Colonic mucosa (tissue), 4 donors: ENCODE measurements at regions not wholly inside any gene's neighbourhood (a gene's known extent, or its start where the extent isn't known, plus 50 kb on each side); places are given as distances from the start of the nearest gene placed in this dataset.

Experiments used
- DNase-seq: peaks from one replicate; pipeline ENCODE4 v3.0.0-alpha.2; 2020
- H3K27ac ChIP-seq: fragments of 200-600 bp; one replicate; pipeline ENCODE4 v1.8.0; 2021
- H3K27me3 ChIP-seq: fragments of 200-600 bp; one replicate; pipeline ENCODE4 v1.8.0; 2021
- H3K36me3 ChIP-seq: fragments of 200-600 bp; one replicate; pipeline ENCODE4 v1.8.0; 2021
- H3K4me1 ChIP-seq: fragments of 200-600 bp; one replicate; pipeline ENCODE4 v1.8.0; 2021; ENCODE audit warnings: mild to moderate bottlenecking
- H3K4me3 ChIP-seq: fragments of 200-600 bp; one replicate; pipeline ENCODE4 v1.8.0; 2021
- H3K9ac ChIP-seq, 2 donors: one replicate each; pipeline ENCODE4 v1.7.0; 2013; ENCODE audit warnings: control low read depth in 2 of 2, low read depth in 2 of 2, low read length in 2 of 2
- H3K9me3 ChIP-seq: fragments of 200-600 bp; one replicate; pipeline ENCODE4 v1.8.0; 2021
- CTCF ChIP-seq: fragments of 200-600 bp; IDR thresholded peaks from one replicate; pipeline ENCODE4 v1.8.0; 2022; ENCODE audit warnings: antibody characterized with exemption, mild to moderate bottlenecking
- intact Hi-C: fragments of 100-400 bp; cut with DNase I; formaldehyde crosslinking; loops from one replicate; pipeline ENCODE4 v1.14.1; 2022
- donor health status: healthy.
- donor health status: DM: no; HTN: no; CAD: no.
- donor health status: DM: no; HTN: no; CAD: no.

GRCh38 chr4:127196655-127197352, 436.0 kb upstream of the INTU start:
- no peak overlapping the region for H3K9ac ChIP-seq
- no peaks in the 10 kb centered on the region for H3K4me1 ChIP-seq
- no peak overlapping the region for H3K27ac ChIP-seq
- TF ChIP-seq CTCF: no peak
- no peaks in the 10 kb centered on the region for H3K27me3 ChIP-seq
- no peaks in the 10 kb centered on the region for H3K9me3 ChIP-seq
- no peaks in the 10 kb centered on the region for H3K36me3 ChIP-seq
- intact Hi-C loops: no loop called here
- H3K4me3 ChIP-seq: no peak overlapping the region
- no peak for DNase-seq

GRCh38 chr4:127203562-127204200, 429.1 kb upstream of the INTU start:
- Histone ChIP-seq H3K9ac (no peak overlapping the region), H3K27me3 (no peaks in the 10 kb centered on the region), H3K27ac (no peak overlapping the region), H3K4me1 (no peaks in the 10 kb centered on the region), H3K36me3 (no peaks in the 10 kb centered on the region), H3K9me3 (no peaks in the 10 kb centered on the region), H3K4me3 (no peak overlapping the region)
- DNase-seq: no peak
- TF ChIP-seq CTCF: no peak
- intact Hi-C loops: no loop called here

GRCh38 chr4:127204322-127204721, 428.4 kb upstream of the INTU start:
- no peak overlapping the region for H3K9ac ChIP-seq
- TF ChIP-seq CTCF: no peak
- no peaks in the 10 kb centered on the region for H3K27me3 ChIP-seq
- H3K27ac ChIP-seq: no peak overlapping the region
- intact Hi-C loops: no loop called here
- no peak overlapping the region for H3K4me3 ChIP-seq
- no peaks in the 10 kb centered on the region for H3K9me3 ChIP-seq
- H3K36me3 ChIP-seq: no peaks in the 10 kb centered on the region
- no peak for DNase-seq
- no peaks in the 10 kb centered on the region for H3K4me1 ChIP-seq

GRCh38 chr4:127209580-127210095, 423.1 kb upstream of the INTU start:
- no peak for DNase-seq
- no peak for TF ChIP-seq CTCF
- Histone ChIP-seq H3K4me3 (no peak overlapping the region), H3K9ac (no peak overlapping the region), H3K9me3 (no peaks in the 10 kb centered on the region), H3K27me3 (no peaks in the 10 kb centered on the region), H3K27ac (no peak overlapping the region), H3K36me3 (no peaks in the 10 kb centered on the region), H3K4me1 (no peaks in the 10 kb centered on the region)
- intact Hi-C loops: no loop called here

GRCh38 chr4:127210893-127211649, 421.7 kb upstream of the INTU start:
- Histone ChIP-seq H3K4me3 (no peak overlapping the region), H3K27me3 (no peaks in the 10 kb centered on the region), H3K9me3 (no peaks in the 10 kb centered on the region), H3K36me3 (no peaks in the 10 kb centered on the region), H3K4me1 (no peaks in the 10 kb centered on the region), H3K27ac (no peak overlapping the region), H3K9ac (no peak overlapping the region)
- no peak for TF ChIP-seq CTCF
- DNase-seq: no peak
- intact Hi-C loops: no loop called here
